HG02938 (cell line): ENCODE measurements at regions not wholly inside any gene's neighbourhood (a gene's known extent, or its start where the extent isn't known, plus 50 kb on each side); places are given as distances from the start of the nearest gene placed in this dataset.
"Not testable (repeated sequence)": the region's sequence is repeated elsewhere in the genome, so short reads cannot be mapped to it uniquely, and the experiment has no call there.

ENCODE experiments used
- ATAC-seq: cut with Tn5 transposase; IDR thresholded peaks from one replicate; pipeline ENCODE4 v1.9.1; 2021; ENCODE audit warnings: mild to moderate bottlenecking, moderate library complexity; ENCODE audit not compliant: unreplicated experiment

DNA sequence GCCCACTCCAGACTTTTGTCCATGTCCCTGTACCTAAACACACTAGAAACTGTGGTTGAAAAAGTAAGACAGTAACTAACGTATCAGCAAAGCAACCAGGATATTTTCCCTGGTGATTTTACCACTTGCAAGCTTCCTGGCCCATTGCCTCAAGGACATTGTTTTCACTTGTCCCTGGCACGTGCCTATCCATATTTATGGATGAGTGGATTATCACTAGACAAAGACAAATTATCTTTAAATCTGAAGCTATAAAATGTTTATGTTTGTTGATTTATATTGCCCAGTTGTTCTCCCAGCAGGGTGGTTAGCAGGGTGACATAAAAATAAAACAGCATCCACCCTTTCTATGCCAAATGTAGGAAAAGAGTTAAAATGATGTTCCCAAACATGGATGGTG lies 93.2 kb upstream of the STEAP1 start:
- ATAC-seq: no peak

DNA sequence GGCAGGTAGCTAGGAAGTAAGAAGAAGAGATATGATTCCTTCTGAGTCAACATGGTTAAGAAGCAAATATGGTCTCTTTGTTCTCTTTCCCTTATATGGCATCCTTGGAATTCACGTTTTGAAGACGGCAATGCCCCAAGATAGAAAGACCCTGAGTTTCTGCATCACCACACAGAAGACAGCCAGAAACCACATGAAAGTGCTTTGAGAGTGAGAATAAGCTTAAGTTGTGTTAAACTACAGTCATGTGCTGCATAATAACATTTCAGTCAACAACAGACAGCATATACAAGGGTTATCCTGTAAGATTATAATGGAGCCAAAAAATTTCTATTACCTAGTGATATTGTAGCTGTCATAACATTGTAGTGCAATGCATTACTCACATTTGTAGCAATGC lies 89.9 kb upstream of the STEAP1 start:
- no peak for ATAC-seq

DNA sequence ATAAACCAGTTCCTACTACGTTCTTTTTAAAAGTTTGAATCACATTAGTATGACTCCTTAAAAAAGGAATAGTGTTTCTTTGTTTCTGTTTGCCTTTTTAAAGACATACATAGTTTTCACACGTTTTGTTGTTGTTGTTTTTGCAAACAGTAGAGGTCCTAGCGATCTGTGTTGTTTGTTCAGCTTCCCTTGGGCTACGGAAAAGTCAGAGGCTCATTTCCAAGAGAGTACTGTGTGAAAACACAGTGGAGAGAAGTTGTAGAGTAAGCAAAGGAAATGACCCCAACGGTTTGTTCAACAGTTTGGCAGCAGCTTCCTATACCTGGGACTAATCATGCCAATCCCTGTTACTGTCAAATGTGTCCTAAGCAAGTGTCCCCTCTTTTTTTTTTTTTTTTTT lies 87.1 kb upstream of the STEAP1 start:
- no peak for ATAC-seq

DNA sequence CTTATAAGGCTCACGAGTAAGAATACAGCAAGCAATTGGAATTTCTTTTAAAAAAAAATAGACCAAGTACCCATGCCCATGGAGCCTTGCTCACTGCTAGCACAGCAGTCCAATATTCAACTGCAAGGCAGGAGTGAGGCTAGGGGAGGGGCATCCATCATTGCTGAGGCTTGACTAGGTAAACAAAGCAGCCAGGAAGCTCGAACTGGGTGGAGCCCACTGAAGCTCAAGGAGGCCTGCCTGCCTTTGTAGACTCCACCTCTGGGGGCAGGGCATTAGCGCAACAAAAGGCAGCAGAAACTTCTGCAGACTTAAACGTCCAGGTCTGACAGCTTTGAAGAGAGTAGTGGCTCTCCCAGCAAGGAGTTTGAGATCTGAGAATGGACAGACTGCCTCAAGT lies 84.0 kb upstream of the STEAP1 start:
- ATAC-seq: not testable (repeated sequence)

DNA sequence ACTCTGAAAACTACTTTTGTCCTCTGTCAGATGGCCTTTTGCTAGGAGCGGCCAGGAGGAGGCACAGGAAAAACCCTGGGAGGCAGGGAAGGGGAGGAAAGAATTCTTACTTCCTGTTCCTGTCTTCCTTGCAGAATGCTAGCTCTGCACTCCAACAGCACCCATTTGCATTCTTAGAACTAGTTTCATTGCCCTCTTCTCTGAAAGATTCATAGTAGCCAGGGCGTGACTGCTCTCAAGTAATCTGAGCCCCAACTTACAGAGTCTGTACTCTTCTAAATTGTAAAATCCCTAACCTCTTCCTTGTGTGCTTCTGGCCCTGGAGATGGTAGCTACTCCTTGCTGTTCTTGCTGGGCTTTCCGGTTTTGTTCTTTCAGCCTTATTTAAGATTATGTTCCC lies 75.3 kb upstream of the STEAP1 start:
- ATAC-seq: no peak

DNA sequence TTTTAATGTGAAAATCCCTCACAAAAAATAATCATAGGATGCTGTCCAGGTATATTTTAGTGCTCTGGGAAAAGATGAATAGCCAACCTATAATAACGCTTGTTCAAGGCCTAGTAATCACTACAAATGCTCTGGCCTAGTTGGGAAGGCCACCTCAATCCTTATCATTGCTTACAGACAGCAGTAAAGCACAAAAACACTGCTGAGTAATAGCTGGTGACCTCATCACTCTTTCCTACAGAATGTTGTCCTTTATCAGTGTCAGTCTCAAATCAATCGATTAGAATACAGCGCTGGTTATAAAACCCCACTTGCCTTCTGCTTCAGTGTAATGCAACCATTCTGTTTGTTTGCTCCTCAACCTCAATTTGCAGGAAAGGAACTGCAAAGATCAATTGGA lies 72.6 kb upstream of the STEAP1 start:
- no peak for ATAC-seq

DNA sequence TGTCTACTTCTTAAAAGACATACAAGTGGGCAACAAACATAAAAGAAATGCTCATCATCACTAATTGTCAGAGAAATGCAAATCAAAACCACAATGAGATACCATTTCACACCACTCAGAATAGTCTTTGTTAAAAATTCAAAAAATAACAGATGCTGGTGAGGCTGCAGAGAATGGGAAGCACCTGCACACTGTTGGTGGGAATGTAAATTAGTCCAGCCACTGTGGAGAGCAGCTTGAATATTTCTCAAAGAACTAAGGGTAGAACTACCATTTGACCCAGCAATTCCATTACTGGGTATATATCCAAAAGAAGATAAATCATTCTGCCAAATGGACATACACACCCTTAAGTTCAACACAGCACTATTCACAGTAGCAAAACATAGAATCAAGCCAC lies 61.8 kb upstream of the STEAP1 start:
- ATAC-seq: no peak

DNA sequence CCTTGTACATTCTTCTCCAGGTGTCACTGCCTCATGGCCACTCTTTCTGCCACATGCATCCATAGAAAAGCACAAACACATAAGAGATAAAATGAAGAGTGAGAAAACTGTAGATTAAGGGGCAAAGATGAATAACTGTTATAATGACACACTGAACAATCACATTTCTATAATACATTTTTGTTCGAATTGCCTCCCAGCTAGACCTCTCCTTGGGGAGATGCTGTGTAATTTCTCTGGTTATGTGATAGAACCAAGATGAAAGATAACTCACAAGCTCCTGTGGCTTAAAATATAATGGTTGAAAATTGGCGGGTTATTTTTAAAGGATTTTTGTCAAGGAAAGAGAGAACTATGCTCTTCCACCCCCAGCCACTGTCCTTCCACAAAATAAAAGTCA lies 60.2 kb upstream of the STEAP1 start:
- ATAC-seq: no peak
